Liver (tissue), 3 donors: ENCODE measurements at regions not wholly inside any gene's neighbourhood (a gene's known extent, or its start where the extent isn't known, plus 50 kb on each side); places are given as distances from the start of the nearest gene placed in this dataset.

Experiments
- MAX ChIP-seq: IDR thresholded peaks from 2 replicates; pipeline ENCODE4 v1.6.1; 2016; ENCODE audit warnings: antibody characterized with exemption
- RAD21 ChIP-seq, 2 donors: IDR thresholded peaks; 2 replicates each; pipeline ENCODE4 v1.6.1; 2016; ENCODE audit warnings: antibody characterized with exemption in 2 of 2, mild to moderate bottlenecking in 2 of 2
- TAF1 ChIP-seq: conservative IDR thresholded peaks from 2 replicates; pipeline ENCODE4 v1.6.1; 2016; ENCODE audit warnings: antibody characterized with exemption, mild to moderate bottlenecking
- TF ChIP-seq, protein P1 (sequence below): fragments of 150-350 bp; IDR thresholded peaks from 2 replicates; pipeline ENCODE4 v1.5.1; 2017; ENCODE audit warnings: improper control_type of control experiment, low read depth, low read length; ENCODE audit not compliant: missing input control
- TF ChIP-seq, protein P2 (sequence below): IDR thresholded peaks from 2 replicates; pipeline ENCODE4 v1.6.1; 2016; ENCODE audit warnings: antibody characterized with exemption
- donor health status: healthy.
- donor health status: healthy.

GRCh38 chr16:79662669-79663313 is 62.3 kb upstream of the MAF start:
- TF ChIP-seq, protein P1, sequence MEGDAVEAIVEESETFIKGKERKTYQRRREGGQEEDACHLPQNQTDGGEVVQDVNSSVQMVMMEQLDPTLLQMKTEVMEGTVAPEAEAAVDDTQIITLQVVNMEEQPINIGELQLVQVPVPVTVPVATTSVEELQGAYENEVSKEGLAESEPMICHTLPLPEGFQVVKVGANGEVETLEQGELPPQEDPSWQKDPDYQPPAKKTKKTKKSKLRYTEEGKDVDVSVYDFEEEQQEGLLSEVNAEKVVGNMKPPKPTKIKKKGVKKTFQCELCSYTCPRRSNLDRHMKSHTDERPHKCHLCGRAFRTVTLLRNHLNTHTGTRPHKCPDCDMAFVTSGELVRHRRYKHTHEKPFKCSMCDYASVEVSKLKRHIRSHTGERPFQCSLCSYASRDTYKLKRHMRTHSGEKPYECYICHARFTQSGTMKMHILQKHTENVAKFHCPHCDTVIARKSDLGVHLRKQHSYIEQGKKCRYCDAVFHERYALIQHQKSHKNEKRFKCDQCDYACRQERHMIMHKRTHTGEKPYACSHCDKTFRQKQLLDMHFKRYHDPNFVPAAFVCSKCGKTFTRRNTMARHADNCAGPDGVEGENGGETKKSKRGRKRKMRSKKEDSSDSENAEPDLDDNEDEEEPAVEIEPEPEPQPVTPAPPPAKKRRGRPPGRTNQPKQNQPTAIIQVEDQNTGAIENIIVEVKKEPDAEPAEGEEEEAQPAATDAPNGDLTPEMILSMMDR, result no peak
- TF ChIP-seq TAF1, result no peak
- TF ChIP-seq, protein P2, sequence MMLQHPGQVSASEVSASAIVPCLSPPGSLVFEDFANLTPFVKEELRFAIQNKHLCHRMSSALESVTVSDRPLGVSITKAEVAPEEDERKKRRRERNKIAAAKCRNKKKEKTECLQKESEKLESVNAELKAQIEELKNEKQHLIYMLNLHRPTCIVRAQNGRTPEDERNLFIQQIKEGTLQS, result no peak
- no peak for TF ChIP-seq MAX
- no peak for TF ChIP-seq RAD21 (IDR thresholded peaks at IDR 0.05)
